Stimulated activated naive CD4-positive, alpha-beta T cell (primary cell): ENCODE measurements at regions not wholly inside any gene's neighbourhood (a gene's known extent, or its start where the extent isn't known, plus 50 kb on each side); places are given as distances from the start of the nearest gene placed in this dataset.

Experiments used
- DNase-seq, 6 experiments: peaks; one replicate each; lab custom pipeline; 2025; lab: John Stamatoyannopoulos, UW

DNA sequence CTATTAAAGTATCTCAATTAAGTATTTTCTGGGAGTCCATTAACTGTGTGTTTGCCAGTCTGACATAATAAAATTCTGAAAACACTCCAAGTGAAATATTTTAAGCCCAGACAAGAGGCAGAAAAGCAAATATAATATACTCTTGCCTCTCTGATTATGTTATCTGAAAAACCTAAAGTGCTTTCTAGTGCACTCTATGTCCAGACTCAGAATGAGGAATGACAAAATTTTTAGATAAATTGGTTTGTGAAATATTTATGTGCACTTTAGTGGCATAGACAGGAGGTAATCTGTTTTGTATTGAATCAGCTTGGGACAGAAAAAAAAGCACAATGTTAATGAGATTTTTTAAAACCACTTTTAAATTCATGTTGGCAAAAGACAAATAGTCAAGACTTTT lies 508.2 kb upstream of the SUCLG2 start:
- no peak for DNase-seq

DNA sequence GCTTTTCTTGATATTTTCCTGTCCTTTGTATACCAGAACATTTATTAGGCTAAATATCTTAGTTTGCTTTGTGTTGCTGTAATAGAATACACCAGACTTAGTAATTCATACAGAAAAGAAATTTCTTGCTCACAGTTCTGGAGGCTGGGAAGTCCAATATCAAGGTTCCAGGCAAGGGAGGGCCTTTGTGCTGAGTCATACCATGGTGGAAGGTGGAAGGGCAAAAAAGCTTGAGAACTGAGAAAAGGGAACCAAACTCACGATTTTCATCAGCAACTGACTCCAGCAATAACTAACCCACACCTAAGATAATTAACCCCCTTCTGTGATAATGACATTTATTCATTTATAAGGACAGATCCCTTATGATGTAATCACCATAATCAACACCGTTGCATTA lies 496.9 kb upstream of the SUCLG2 start:
- DNase-seq: no peak

DNA sequence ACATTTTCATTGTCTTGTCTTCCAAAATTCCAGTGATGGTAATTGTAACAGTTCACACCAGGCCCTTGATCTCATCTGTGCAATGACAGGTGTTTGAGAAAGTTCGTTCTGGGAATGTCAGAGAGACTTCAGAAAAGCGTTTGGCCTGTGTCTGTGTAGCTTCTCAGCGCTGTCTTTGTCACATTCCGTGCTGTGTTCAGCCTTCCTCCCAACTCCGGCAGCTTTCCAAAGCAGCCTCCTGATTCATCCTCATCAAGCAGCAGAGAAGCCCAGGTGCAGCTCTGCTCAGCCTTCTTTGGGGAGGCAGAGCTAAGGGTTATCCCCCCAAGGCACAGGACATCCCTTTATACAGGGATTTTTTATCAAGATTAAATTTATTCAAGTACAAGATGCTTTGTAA lies 494.0 kb upstream of the SUCLG2 start:
- no peak for DNase-seq

DNA sequence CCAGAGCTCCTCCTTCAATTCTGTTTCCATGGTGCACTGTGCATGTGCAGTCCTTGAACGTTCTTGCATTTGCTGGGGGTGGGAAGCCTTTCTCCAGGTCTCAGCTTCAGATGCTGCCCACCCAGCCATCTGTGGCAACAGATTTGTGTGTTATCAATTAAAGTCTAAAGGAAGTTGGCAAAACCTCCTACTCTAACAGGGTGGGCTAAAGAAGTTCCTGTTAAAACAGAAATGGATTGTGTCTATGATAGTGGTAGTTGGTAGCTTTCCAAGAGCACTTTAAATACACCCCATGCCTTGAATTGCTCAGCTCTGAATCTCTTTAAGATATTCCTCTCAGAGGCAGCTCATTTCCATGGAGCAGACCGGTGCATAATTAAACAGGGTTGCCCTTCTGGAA lies 488.0 kb upstream of the SUCLG2 start:
- DNase-seq: no peak

DNA sequence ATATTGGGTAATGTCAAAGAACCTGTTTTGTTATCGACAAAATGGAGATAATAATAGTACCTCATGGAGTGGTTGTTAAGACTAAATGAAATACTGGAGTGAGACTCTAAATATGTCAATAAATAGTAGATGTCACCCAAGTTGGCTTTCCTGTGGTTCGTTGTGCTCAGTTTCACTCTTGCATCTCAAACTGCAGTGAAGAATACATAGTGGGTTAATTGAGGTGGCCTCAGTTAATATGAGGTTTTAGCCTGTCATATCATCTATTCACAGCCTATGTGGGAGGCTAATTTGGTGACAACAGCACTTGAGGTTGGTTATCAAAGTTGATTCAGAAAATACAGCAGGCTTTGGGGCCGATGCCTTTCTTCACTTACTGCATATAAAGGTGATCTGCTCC lies 485.5 kb upstream of the SUCLG2 start:
- DNase-seq: no peak

DNA sequence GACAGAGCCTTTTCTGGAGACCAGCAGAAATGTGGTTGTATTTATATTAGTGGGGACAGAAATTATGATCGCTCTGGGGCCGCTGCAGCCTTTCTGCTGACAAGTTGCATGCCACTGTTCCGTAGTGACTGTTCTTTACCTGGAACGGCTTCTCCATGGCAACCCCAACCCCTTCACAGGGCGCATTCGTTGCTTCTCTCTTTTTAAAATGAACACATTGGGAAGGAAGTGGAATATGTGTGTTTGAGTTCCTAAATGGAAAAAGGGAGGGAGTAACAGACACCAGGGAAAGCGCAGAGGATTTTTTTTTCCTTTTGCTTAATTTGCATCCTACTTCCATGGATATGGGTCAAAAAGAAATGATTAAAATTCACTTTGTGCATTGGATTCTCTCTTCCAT lies 482.0 kb upstream of the SUCLG2 start:
- DNase-seq: no peak

DNA sequence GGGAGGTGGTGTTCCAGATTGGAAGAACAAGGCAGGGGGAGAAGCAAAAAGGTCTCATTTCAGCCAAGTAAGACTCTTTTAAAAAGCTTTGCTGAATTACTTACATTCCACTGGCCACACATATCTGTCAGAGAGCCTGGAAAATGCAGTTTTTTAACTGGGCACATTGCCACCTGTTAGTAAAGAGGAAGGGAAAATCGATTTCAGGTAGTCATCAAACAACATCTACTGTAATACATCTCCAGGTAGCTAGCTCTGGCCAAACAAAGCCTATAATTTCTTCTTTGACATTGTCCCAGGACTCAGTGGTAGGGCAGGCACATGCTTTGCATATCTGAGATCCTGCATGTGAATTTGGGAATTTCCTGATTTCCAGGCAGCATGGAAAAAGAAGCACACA lies 480.7 kb upstream of the SUCLG2 start:
- DNase-seq: no peak

DNA sequence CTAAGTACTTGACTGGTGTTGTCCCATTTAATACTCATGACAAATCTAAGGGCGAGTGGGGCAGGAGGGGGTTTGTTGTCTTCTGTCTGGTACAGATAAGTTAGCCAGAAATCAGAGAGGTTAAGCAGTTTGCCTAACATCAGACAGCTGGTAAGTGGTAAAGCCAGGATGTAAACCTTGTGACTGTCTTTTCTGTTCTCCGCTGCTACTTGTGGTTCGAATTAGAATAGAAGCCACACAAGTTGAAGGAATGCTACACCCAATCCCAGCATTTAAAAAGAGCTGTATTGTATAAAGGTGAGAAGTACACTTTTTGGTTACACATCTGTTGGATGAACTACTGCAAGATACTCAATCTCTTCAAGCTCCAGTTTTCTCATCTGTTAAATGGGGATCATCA lies 474.7 kb upstream of the SUCLG2 start:
- no peak for DNase-seq

DNA sequence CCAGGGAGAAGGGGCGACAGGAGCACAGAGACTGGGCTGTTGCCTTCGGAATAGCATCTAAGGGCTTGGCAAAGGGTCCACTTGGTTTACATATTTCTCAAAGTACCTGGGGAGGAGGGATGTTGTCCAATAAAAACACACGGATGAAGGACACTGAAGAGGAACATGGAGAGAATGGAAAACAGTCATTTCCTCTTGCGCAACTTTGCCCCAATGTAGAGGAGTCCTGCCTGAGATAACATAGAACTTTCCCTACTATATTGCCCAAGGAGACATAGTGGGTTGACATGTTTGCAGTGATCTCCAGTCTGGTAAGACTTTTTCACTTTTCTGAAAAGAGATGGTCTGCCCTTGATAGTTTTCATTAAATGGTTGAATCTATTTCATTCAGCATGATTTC lies 468.8 kb upstream of the SUCLG2 start:
- no peak for DNase-seq

DNA sequence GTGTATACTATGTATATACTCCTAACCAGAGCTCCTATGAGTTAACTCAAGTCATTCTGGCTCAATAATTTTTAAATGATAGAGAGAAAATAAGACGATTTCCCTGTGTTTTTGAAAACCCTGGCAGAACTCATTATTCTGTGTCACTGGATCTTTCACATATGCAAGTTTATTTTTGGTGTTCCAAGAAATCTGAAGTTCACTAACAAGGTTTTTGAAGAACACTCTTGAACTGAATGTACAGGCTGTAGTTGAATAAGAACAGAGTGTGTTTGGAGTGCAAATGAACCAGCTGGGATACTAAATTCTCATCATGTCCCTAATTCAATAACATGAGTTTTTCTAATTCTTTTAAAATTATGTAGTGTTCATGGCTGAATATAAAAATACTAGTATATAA lies 466.9 kb upstream of the SUCLG2 start:
- DNase-seq: no peak

DNA sequence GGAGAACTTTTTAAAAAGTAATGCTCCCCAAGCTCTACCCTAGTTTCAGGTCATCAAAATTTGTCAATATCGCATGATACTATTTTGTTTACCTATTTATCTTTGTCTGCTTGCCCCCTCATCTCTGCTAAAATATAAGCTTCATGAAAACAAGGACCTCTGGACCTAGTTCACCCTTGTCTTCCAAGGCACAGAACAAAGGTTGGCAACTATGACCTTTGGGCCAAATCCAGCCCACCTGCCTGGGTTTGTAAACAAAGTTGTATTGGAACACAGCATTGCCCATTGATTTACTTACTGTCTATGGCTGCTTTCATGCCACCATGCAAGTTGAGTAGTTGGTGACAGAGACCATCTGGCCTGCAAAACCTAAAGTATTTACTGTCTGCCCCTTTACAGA lies 462.2 kb upstream of the SUCLG2 start:
- no peak for DNase-seq

DNA sequence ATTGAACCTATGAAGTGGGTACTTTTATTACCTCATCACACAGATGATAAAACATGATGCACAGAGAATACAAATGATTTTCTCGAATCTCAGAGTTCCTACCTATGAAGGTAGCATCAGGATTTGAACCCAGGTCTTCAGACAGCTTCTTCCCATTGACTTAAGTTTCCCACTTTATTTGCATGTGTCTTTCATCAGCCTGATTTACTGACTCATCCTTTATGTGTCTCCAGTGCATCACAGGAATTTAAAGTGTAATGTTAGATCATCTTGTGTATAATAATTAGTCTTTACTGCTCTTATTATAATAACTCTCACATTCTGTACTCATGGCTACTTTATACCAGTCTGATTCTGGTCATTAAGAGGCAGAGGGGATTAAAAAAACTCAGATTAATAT lies 449.4 kb upstream of the SUCLG2 start:
- DNase-seq: no peak

DNA sequence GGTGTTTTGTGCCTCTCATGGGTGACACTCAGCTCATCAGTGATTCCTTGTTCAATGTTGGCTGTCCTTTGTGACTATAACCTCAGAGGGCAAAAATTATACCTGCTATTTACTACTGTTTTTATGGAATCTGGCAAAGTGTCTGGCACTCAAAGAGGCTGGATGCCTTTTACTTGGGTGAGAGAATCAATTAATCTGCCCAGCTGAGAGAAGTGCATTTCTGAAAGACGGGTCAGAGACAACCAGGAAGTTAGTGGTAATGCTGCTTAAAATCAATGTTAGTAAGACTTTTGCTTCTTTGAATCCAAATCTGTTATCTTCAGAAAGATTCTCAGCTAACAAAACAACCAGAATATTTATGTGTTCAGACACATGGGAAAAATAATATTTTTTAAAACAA lies 436.2 kb upstream of the SUCLG2 start:
- DNase-seq: no peak

DNA sequence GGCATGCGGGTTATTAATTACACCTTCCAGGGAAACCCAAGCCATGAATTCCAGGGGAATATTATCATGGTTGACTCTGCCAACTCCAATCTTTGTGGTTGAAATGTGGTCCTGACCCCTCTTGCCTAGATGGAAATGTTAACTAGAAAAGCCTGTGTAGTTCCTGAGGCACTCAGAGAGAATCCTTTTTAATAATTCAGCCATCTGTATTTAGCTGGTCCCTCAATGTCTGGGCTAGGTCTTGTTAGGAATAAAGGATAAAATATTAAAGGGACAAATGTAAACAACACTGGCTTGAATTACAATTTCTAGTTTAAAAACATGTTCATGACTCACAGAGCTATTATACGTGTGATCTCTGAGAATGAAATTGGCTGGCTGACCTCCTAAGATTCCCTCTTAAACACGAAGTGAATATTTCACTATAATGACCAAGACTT lies 435.2 kb upstream of the SUCLG2 start:
- no peak for DNase-seq

DNA sequence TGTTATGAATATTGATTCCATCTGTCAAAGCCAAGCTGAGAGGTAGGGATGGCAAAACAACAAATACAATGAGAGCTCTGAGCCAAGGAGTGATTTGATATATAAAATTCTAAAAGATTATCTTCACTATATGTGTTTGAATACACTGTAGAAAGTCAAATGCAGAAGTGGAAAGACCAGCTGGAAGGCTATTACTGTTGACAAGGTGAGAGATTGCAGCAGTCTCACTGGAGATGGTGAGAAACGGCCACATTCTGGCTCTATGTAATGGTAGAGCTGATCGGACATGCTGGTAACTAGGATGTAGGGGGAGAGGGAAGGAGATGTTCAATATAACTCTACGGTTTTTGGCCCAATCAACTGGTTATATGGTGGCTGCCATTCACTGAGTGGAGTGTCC lies 434.2 kb upstream of the SUCLG2 start:
- DNase-seq: no peak

DNA sequence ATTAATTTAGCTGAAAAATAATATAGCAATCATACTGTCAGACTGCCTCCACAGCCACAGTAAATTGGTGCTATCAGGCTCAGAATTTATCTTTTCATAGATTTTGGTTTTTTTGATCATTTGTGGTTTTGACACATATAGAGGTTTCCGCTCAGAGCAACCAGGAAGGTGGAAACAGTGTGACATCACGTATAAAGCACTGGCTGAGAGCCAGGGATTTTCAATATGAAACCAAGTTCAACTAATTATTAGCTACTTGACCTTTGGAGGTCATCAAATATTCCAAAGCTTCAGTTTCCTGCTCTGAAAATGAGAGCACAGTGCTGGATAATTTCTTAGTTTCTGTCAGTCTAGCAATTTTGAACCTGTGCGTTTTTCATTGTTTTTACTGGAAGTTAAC lies 433.8 kb upstream of the SUCLG2 start:
- peak in 5 of 6 experiments; percentile 3 to 78 (median 72) for DNase-seq

DNA sequence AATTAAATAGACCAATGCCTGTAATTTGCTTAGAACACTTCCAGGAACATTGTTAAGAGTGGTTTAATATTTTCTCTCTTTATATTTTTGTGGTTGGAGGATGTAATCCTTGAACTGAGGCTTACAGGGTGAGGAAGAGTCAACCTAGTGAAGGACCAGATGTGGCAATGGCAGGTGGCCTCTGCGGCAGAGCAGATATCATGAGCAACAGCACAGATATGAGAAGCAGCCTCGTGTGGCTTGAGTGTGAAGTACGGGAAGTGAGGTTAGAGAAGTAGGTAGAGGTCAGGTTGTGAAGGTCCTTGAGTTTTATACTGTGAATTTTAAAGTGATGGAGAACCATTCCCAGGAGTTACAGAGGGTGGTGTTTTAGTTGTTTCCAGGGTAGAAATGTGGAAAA lies 417.6 kb upstream of the SUCLG2 start:
- no peak for DNase-seq

DNA sequence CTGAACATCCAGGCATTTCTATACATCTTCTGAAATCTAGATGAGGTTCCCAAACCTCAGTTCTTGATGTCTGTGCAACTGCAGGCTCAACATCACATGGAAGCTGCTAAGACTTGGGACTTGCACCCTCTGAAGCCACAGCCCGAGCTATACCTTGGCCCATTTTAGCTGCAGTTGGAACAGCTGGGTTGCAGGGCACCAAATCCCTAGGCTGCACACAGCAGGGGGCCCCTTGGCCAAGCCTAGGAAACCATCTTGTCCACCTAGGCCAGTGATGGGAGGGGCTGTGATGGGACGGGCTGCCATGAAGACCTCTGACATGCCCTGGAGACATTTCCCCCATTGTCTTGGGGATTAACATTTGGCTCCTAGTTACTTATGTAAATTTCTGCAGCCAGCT lies 415.8 kb upstream of the SUCLG2 start:
- no peak for DNase-seq

DNA sequence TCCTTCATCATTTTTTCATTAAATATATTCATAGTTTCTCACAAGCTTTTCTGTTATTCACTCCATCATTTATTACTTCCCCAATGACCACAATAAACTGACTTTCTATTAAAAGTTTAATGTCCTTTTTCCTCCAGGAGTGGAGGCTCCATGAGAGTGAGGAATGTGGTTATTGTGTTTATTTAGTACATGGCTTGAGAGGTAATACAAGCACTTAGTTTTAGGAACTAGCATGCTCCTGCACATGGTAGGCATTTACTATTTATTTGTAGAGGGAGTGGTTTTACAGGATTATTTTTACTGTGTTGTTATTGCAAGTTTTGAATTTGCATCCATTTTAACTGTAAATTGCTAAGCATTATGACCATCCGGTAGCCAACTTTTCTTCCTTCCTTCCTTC lies 412.9 kb upstream of the SUCLG2 start:
- DNase-seq: no peak

DNA sequence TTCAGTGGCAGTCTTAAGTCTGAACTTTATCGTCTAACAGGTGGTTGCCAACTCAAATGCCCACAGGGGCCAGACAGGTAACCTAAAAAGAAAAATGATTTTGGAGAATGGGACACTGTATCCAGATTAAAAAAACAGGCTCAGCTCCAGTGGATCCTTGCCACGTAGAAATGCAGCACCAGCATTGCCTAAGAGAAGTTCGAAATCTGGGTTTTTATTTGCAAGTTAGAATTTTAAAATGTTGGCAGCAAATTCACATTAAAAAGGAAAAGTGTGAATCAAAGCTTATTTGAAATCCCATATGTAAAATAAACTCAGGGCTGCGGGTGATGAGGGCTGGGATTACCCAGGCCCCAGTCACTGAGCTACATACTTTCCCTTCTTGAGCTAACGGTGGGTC lies 408.5 kb upstream of the SUCLG2 start:
- no peak for DNase-seq

DNA sequence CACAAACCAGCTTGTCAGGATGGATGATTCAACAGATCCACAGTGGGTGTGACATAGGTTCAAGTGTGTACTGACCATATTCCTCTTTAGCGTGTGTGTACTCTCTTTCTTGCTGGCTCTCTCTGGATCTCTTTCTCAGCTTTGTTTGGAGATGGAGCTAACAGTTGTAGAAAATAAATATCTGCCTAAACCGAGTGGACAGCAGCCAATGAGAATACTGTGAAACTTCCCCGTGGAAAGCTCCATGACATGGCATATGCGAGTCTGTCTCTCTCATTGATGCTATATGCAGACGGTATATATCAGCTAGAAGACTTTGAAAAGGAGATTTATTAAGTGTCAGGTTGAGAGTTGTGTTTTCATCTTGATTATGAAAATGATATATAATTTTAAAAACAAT lies 406.5 kb upstream of the SUCLG2 start:
- no peak for DNase-seq

DNA sequence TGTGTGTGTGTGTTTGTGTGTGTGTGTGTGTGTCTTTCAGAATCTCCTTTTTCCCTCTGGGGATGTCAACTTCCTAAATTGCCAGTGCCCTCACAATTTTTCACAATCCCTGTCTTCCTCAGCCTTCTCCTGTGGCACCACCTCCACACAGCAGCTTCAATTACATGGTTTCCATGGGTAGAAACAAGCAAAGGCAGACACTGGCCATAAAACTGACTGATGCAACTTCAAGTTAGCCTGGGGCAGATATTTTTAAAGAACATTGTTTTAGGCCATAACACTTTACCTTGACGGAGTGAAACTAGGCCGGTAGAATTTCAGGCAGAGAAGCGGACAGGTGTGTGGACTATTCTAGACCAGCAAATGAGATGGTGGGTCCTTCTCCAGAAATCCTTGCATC lies 405.8 kb upstream of the SUCLG2 start:
- no peak for DNase-seq

DNA sequence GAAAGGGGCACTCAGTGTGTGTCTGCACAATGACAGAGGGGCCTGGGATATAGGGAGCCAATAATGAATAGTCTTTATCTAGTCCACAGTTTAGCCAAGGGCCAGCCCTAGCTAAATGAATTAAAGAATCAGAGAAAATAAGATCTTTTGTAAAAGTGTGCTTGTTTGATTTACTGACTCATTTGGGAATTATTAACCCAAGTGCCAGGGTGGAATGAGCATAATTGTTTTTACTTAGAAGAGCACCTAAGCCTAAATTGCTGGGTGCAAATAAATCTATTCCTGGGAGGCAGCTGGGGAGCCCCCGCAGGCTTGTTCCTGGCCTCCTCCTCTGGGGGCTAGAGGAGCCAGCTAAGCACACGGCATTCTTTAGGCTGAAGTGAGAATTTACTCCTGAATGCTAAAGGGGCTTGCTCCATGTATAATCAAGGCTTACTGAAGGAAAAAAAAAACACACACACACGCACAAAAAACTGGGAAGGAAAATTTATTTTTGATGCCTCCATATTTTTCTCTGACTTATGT lies 405.3 kb upstream of the SUCLG2 start:
- DNase-seq: no peak

DNA sequence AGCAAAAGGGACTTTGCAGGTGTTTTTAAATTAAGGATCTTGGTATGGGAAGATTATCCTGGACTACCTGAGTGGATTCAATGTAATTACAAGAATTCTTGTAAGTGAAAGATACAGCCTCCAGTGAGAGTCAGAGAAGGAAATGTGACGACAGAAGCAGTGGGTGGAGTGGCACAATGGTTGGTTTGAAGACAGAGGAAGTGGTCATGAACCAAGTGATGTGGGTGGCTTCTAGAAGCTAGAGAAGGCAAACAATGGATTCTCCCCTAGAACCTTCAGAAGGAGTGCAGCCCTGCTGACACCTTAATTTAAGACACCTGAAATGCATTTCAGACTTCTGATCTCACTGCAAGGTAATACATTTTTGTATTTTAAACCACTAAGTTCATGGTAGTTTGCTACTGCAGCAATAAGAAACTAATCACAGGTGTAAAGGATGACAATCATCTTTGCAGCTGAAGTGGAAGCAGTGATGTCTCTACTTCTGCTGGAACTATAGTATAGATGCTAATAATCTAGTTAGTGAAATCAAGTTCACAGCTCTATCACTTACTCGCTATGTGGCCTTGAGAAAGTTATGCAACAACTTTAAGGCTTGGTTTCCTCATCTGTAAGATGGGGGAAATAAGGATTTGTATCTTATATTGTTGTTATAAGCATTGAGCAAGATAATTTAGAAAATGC lies 403.4 kb upstream of the SUCLG2 start:
- DNase-seq: peak; percentile 52 to 94 (median 75)
